ENCODE measurements at regions not wholly inside any gene's neighbourhood (a gene's known extent, or its start where the extent isn't known, plus 50 kb on each side); places are given as distances from the start of the nearest gene placed in this dataset.
A peak's percentile ranks its signal among the peaks of the same experiment; 100 is the strongest.
"Not testable (repeated sequence)": the region's sequence is repeated elsewhere in the genome, so short reads cannot be mapped to it uniquely, and the experiment has no call there.

DNA sequence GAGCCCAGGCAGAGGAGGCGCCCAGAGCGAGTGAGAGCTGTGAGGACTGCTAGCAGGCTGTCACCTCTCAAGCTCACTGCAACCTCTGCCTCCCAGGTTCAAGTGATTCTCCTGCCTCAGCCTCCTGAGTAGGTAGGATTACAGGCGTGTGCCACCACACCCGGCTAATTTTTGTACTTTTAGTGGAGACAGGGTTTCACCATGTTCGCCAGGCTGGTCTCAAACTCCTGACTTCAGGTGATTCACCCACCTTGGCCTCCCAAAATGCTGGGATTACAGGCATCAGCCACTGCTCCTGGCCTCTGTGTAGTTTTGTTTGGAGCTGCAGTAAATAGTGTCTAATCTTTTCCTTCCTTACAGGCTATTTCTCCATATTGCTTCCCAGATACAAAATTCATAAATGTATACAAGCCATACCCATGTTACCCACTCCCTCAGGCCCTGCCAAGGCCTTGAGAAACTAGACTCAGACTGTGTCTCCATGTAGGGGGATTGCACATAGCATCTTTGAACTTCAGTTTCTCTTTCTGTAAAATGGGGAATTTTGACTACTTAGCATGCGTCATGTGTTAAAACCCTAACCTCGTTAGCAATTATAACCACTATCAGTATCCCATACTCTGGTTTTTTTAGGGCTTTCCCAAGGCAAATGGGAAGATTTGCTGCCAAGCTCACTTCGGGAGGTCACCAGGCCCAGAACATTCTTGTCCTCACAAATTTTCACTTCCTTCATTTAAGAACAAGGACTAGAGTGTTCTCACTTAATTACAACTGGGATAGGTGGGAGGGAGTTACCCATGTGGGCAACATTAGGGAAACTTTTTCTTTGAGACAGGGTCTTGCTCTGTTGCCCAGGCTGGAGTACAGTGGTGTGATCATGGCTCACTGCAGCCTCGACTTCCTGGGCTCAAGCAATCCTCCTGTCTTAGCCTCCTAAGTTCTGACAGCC lies 67.3 kb upstream of the DDR1 start:
- H3K4me3 ChIP-seq (ENCODE audit: low read depth, low read length): no peak overlapping the region
- DNase-seq (ENCODE audit: low read depth): no peak
- TF ChIP-seq, protein P1, sequence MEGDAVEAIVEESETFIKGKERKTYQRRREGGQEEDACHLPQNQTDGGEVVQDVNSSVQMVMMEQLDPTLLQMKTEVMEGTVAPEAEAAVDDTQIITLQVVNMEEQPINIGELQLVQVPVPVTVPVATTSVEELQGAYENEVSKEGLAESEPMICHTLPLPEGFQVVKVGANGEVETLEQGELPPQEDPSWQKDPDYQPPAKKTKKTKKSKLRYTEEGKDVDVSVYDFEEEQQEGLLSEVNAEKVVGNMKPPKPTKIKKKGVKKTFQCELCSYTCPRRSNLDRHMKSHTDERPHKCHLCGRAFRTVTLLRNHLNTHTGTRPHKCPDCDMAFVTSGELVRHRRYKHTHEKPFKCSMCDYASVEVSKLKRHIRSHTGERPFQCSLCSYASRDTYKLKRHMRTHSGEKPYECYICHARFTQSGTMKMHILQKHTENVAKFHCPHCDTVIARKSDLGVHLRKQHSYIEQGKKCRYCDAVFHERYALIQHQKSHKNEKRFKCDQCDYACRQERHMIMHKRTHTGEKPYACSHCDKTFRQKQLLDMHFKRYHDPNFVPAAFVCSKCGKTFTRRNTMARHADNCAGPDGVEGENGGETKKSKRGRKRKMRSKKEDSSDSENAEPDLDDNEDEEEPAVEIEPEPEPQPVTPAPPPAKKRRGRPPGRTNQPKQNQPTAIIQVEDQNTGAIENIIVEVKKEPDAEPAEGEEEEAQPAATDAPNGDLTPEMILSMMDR (conservative IDR thresholded peaks at IDR 0.05; ENCODE audit: low read depth, low read length): no peak

DNA sequence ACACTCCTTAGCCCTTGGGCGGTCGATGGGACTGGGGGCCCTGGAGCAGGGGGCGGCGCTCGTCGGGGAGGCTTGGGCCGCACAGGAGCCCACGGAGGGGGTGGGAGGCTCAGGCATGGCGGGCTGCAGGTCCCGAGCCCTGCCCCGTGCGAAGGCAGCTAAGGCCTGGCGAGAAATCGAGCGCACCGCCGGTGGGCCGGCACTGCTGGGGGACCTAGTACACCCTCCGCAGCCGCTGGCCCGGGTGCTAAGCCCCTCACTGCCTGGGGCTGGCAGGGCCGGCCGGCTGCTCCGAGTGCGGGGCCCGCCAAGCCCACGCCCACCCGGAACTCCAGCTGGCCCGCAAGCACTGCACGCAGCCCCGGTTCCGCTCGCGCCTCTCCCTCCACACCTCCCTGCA lies 68.0 kb upstream of the DDR1 start:
- H3K4me3 ChIP-seq (ENCODE audit: low read depth, low read length); DNase-seq (ENCODE audit: low read depth): not testable (repeated sequence)

DNA sequence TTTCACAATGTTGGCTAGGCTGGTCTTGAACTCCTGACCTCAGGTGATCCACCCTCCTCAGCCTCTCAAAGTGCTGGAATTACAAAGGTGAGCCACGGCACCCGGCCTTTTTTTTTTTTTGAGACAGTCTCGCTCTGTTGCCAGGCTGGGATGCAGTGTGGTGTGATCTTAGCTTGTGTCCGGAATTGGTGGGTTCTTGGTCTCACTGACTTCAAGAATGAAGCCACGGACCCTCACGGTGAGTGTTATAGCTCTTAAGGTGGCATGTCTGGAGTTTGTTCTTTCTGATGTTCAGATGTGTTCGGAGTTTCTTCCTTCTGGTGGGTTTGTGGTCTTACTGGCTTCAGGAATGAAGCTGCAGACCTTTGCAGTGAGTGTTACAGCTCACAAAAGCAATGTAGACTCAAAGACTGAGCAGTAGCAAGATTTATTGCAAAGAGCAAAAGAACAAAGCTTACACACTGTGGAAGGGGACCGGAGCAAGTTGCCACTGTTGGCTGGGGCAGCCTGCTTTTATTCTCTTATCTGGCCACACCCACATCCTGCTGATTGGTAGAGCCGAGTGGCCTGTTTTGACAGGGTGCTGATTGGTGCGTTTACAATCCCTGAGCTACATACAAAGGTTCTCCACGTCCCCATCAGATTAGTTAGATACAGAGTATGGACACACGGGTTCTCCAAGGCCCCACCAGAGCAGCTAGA lies 69.1 kb upstream of the DDR1 start:
- not testable (repeated sequence) for H3K4me3 ChIP-seq (ENCODE audit: low read depth, low read length); DNase-seq (ENCODE audit: low read depth)

DNA sequence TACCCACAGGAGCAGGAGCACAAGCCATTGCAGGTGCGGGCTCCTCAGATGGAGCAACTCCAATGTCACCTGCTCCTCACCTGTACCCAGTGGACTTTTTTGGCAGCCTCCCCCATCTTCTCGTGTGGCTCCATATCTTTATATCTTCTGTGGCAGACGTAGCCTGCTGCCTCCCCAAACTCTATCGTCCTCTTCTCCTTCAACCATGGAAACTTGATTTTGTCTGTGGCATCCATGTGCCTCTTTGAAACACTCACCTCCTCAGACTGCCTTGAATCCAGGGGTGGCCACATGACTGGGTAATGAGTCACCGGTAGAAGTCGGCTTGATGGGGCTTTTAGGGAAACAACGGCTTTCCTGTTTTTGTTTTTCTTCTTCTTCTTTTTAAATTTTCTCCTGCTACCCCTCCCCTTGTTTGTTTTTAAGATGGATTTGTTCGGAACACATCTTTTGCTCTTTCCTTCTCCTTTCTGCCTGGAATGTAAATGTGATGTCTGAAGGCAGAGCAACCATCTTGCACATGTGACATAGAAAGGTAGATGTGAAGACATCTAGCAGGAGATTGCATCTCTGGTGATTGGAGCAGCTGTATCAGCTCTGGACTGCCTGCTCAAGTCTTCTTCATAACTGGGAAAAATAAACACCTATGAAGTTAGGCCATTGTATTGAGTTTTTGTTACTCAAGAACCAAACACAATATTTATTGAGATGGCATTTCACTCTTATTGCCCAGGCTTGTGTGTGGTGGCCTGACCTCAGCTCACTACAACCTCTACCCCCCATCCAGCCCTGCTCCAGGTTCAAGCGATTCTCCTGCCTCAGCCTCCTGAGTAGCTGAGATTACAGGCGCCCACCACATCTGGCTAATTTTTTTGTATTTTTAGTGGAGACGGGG lies 69.9 kb upstream of the DDR1 start:
- peak; percentile 85 for DNase-seq (ENCODE audit: low read depth)
- no peak overlapping the region for H3K4me3 ChIP-seq (ENCODE audit: low read depth, low read length)
- TF ChIP-seq, protein P1 (conservative IDR thresholded peaks at IDR 0.05; ENCODE audit: low read depth, low read length): no peak

DNA sequence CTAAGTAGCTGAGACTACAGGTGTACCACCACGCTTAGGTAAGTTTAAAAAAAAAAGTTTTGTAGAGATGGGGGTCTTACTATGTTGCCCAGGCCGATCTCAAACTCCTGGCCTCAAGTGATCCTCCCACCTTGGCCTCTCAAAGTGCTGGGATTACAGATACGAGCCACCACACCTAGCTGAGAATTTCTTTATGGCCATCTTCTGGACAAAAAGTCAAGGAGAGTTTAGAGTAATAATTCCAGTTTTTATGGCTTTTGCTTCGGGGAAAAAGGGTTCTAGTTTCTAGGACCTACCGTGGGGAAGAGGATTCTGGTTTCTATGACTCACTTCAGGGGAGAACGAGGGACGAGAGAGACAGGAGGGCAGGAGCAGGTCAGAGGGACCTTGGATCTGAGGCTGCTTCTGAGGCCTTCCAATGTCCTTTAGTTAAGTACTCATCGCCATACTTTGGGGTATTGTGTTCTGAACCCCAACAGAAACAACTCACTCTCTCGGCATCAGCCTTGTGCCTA lies 69.3 kb upstream of the IER3 start:
- H3K4me3 ChIP-seq (ENCODE audit: low read depth, low read length): no peak overlapping the region
- TF ChIP-seq, protein P1 (conservative IDR thresholded peaks at IDR 0.05; ENCODE audit: low read depth, low read length): no peak
- peak; percentile 26 for DNase-seq (ENCODE audit: low read depth)

DNA sequence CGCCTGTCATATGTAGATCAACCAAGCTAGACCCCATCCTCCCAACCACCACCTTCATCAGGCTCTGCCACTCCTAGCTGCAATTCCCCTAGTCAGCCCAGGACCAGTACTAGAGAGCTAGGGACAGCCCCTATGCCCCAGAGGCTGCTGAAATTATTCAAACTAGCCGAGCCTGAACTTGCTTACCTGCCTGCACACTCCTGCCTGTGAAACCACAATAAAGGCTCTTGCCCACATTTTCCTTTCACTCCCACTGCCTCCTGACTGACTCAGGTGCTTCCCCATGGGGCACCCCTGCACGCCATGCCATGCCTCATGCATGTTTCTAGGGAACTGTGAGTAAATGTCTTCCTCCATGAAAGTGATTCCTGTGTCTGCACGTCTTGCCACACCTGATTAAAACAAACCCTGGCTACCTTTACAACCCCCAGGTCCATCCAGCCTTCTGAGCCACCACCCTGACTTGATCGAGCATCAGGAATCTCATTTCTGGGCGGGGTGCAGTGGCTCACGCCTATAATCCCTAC lies 66.5 kb upstream of the IER3 start:
- no peak for DNase-seq (ENCODE audit: low read depth)
- TF ChIP-seq, protein P1 (conservative IDR thresholded peaks at IDR 0.05; ENCODE audit: low read depth, low read length): no peak
- H3K4me3 ChIP-seq (ENCODE audit: low read depth, low read length): no peak overlapping the region

DNA sequence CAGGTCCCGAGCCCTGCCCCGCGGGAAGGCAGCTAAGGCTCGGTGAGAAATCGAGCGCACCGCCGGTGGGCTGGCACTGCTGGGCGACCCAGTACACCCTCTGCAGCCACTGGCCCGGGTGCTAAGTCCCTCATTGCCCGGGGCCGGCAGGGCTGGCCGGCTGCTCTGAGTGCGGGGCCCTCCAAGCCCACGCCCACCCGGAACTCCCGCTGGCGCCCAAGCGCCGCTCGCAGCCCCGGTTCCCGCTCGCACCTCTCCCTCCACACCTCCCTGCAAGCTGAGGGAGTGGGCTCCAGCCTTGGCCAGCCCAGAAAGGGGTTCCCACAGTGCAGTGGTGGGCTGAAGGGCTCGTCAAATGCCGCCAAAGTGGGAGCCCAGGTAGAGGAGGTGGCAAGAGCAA lies 63.2 kb upstream of the IER3 start:
- H3K4me3 ChIP-seq (ENCODE audit: low read depth, low read length); DNase-seq (ENCODE audit: low read depth): not testable (repeated sequence)

All from choroid plexus epithelial cell (primary cell).